Chondrocyte (in vitro differentiated cells): ENCODE measurements at regions not wholly inside any gene's neighbourhood (a gene's known extent, or its start where the extent isn't known, plus 50 kb on each side); places are given as distances from the start of the nearest gene placed in this dataset.

Experiments
- DNase-seq: peaks from one replicate; pipeline ENCODE4 v3.0.0; 2021; ENCODE audit warnings: mixed read lengths, low spot score
- H3K27ac Mint-ChIP-seq: one replicate; pipeline ENCODE4 v1.8.0; 2021; ENCODE audit warnings: mild to moderate bottlenecking, moderate library complexity, mixed read lengths; ENCODE audit not compliant: unreplicated experiment
- H3K27me3 Mint-ChIP-seq: 2 replicates; pipeline ENCODE4 v1.8.0; 2021; ENCODE audit warnings: low read depth, mixed read lengths
- H3K36me3 Mint-ChIP-seq: 2 replicates; pipeline ENCODE4 v1.8.0; 2021; ENCODE audit warnings: low read depth, mixed read lengths
- H3K4me1 Mint-ChIP-seq: 2 replicates; pipeline ENCODE4 v1.8.0; 2021; ENCODE audit warnings: low read depth, mild to moderate bottlenecking, mixed read lengths
- H3K4me3 Mint-ChIP-seq: one replicate; pipeline ENCODE4 v1.8.0; 2021; ENCODE audit warnings: mild to moderate bottlenecking, moderate library complexity, mixed read lengths; ENCODE audit not compliant: unreplicated experiment
- H3K9me3 Mint-ChIP-seq: 2 replicates; pipeline ENCODE4 v1.8.0; 2021; ENCODE audit warnings: low read depth, mixed read lengths
- CTCF ChIP-seq: fragments of 200-600 bp; sonication (generic); IDR thresholded peaks from 2 replicates; pipeline ENCODE4 v1.5.0; 2021; ENCODE audit warnings: antibody characterized with exemption, mild to moderate bottlenecking, moderate library complexity

- H3K27me3 Mint-ChIP-seq = peaks cover 12% of the 10 kb centered on the region
- peaks cover 2% of the 10 kb centered on the region for H3K9me3 Mint-ChIP-seq
- H3K27ac Mint-ChIP-seq = no peak overlapping the region
- no peak for TF ChIP-seq CTCF
- H3K4me3 Mint-ChIP-seq = no peak overlapping the region
- H3K4me1 Mint-ChIP-seq = no peaks in the 10 kb centered on the region
- H3K36me3 Mint-ChIP-seq = no peaks in the 10 kb centered on the region
- DNase-seq = no peak
Observed at GRCh38 chr14:39984323-39984722, 552.1 kb upstream of the FBXO33 start.

- DNase-seq = no peak
- H3K4me1 Mint-ChIP-seq = no peaks in the 10 kb centered on the region
- H3K36me3 Mint-ChIP-seq = no peaks in the 10 kb centered on the region
- H3K27ac Mint-ChIP-seq = no peak overlapping the region
- no peak for TF ChIP-seq CTCF
- peaks cover 6% of the 10 kb centered on the region for H3K27me3 Mint-ChIP-seq
- H3K4me3 Mint-ChIP-seq = no peak overlapping the region
- H3K9me3 Mint-ChIP-seq = peaks cover 2% of the 10 kb centered on the region
Observed at GRCh38 chr14:39977198-39977597, 545.0 kb upstream of the FBXO33 start.

GRCh38 chr14:39974036-39974435 is 541.8 kb upstream of the FBXO33 start:
- Mint-ChIP-seq H3K27ac (no peak overlapping the region), H3K27me3 (no peaks in the 10 kb centered on the region), H3K9me3 (no peaks in the 10 kb centered on the region), H3K4me3 (no peak overlapping the region), H3K4me1 (no peaks in the 10 kb centered on the region), H3K36me3 (no peaks in the 10 kb centered on the region)
- no peak for TF ChIP-seq CTCF
- no peak for DNase-seq

- TF ChIP-seq CTCF = no peak
- Mint-ChIP-seq H3K9me3 (no peaks in the 10 kb centered on the region), H3K36me3 (no peaks in the 10 kb centered on the region), H3K4me3 (no peak overlapping the region), H3K4me1 (no peaks in the 10 kb centered on the region), H3K27me3 (no peaks in the 10 kb centered on the region), H3K27ac (no peak overlapping the region)
- no peak for DNase-seq
Observed at GRCh38 chr14:39972704-39973103, 540.5 kb upstream of the FBXO33 start.

- Mint-ChIP-seq H3K4me1 (no peaks in the 10 kb centered on the region), H3K27me3 (no peaks in the 10 kb centered on the region), H3K36me3 (no peaks in the 10 kb centered on the region), H3K4me3 (no peak overlapping the region), H3K27ac (no peak overlapping the region), H3K9me3 (peaks cover 6% of the 10 kb centered on the region)
- TF ChIP-seq CTCF = no peak
- DNase-seq = no peak
Observed at GRCh38 chr14:39967885-39968284, 535.7 kb upstream of the FBXO33 start.
